ENCODE measurements at regions not wholly inside any gene's neighbourhood (a gene's known extent, or its start where the extent isn't known, plus 50 kb on each side); places are given as distances from the start of the nearest gene placed in this dataset.

DNA sequence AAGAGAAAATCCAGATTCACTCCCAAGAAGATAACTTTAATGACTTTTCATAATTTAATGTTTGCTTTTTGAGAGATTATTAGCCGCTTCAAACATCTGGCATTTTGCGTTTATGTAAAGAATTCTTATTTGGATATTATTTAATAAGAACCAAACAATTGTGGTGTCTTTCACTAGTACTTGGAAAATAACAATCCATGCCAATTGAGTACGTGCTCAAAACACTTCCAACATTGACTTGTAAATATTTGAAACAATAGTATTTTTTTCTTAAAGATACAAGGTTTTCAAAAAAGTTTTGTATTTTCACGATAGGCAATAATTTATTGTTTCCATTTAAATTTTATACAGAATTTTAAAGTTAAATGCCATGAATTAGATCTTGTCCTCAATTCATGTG lies 498.7 kb downstream of the AMY1C start:
- TF ChIP-seq, protein P1, sequence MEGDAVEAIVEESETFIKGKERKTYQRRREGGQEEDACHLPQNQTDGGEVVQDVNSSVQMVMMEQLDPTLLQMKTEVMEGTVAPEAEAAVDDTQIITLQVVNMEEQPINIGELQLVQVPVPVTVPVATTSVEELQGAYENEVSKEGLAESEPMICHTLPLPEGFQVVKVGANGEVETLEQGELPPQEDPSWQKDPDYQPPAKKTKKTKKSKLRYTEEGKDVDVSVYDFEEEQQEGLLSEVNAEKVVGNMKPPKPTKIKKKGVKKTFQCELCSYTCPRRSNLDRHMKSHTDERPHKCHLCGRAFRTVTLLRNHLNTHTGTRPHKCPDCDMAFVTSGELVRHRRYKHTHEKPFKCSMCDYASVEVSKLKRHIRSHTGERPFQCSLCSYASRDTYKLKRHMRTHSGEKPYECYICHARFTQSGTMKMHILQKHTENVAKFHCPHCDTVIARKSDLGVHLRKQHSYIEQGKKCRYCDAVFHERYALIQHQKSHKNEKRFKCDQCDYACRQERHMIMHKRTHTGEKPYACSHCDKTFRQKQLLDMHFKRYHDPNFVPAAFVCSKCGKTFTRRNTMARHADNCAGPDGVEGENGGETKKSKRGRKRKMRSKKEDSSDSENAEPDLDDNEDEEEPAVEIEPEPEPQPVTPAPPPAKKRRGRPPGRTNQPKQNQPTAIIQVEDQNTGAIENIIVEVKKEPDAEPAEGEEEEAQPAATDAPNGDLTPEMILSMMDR (IDR thresholded peaks at IDR 0.05; ENCODE audit: low read depth), result no peak

DNA sequence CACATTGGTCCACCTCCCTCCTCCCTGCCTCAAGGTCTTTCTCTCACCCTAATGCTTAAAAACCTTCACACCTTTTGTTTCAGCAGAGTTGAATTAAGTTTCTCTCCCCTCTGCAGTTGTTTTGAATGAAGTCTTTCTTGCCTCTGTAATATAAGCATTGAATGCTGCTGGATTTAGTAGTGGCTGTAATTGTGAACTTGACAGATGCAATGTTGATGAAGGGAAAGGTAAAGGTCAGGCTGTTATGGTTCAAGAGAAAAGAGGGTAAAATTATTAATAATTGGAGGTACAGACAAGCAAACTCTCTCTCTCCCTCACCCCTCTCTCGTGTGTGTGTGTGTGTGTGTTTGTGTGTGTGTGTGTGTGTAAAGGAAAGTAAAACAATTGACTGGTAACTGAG lies 509.8 kb downstream of the AMY1C start:
- TF ChIP-seq, protein P1 (IDR thresholded peaks at IDR 0.05; ENCODE audit: low read depth), result no peak

DNA sequence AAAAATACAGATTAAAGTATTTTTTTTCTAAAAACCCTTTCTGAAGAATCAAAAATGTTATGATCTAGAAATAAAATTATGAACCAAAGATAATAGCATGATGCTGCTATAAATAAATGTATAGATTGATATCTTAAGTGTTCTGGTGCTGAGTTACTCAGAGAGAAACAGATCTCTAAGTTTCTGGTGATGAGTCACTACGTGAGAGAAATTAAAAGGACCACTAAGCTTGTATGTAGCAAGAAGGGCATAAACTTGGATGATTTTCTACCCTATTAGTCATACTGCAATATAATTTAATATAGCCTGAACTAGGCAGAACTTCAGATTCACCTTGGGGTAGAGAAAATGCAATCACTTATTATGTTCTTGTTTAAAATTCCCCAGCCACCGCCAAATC lies 514.8 kb downstream of the AMY1C start:
- TF ChIP-seq, protein P1 (IDR thresholded peaks at IDR 0.05; ENCODE audit: low read depth), result no peak

DNA sequence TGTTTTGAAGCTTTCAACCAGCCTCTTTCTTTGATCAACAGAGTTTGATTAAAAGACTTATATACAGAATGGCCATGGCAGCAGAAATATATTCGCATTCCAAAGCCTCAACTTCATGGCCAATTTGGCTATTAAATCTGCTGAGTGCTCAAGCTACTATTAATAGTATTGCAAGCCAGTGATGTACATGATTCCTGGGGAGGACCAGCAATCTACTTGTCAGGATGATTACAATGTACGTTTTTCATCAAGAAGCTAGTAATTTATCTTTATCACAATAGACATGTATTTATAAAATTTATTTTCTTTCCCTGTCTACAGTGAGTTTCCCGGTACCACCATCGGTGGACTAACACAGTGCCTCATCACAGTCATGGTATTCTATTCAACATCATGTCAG lies 515.5 kb downstream of the AMY1C start:
- TF ChIP-seq, protein P1 (IDR thresholded peaks at IDR 0.05; ENCODE audit: low read depth), result no peak

DNA sequence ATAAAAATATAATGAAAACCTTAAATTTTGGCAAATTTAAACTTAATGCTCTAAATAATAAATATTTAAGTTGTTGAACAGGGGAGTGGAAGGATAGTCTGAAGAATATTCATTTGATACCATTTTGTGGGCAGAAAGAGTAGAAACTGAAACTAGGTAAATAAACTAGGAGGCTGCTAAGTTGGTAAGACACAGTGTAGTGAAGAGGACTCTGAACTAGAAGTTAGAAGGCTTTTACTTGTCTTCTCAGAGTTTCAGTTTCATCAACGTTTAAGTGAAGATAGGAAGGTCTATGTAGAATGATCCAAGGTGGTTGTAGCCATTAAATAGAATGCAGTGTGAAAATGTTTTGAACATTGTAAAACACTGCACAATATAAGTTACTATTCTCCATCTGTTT lies 516.9 kb downstream of the AMY1C start:
- TF ChIP-seq, protein P1 (IDR thresholded peaks at IDR 0.05; ENCODE audit: low read depth), result no peak

DNA sequence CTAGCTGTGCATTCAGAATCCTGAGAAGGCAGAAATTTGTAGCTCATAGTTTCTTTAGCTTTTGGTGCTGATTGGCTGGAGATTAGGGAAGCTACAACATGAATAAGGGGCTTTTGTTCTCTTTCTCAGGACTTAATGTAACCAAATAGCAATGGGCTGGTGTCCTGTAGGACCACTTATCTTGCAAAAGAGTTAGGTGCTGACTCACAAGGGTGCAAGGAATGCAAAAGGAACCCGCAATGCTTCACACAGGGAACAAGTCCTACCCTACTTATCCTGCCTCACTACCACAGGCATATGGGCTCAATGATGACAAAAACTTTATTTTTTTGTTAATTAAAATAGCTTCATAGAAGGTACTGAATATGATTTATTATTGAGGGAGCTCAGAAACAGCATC lies 541.5 kb downstream of the AMY1C start:
- TF ChIP-seq, protein P1 (IDR thresholded peaks at IDR 0.05; ENCODE audit: low read depth), result no peak

DNA sequence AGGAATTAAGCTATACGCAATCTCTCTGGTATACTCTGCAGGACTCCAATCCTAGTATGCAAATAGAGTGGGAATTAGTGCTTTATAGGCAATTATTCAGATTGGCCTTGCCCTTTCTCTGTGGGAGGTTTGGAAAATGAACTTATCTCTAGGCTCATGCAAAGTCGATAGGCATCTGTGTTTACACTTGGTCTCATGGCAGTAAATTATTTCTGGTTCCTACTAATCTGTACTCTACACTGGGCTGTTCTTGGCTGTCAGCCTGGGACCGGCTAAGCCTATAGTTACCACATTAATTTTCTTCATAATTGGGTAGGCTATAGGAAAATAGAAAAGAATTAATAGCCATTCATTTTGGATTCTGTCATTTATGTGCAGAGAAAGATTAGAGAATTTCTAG lies 544.6 kb downstream of the AMY1C start:
- TF ChIP-seq, protein P1 (IDR thresholded peaks at IDR 0.05; ENCODE audit: low read depth), result no peak
